ENCODE measurements at regions not wholly inside any gene's neighbourhood (a gene's known extent, or its start where the extent isn't known, plus 50 kb on each side); places are given as distances from the start of the nearest gene placed in this dataset.

DNA sequence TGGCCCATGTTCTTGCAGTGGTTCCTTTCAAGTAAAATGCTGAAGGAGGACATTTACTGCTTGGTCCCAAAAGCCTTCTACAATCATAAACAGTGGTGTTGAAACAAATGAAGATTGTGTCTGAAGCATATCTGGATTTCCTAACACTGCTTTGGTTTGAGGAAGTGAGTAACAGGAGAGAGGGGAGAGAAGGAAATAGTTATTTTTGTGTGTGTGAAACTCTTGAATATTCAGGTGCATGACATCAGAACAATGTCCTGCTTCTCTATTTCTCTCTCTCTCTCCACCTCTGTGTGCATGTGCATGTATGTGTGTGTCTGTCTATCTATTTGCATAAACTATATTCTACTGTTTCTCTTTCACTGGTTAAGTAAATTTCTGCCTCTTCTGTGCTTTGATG lies 61.4 kb upstream of the TNFSF18 start:
- TF ChIP-seq, protein P1, sequence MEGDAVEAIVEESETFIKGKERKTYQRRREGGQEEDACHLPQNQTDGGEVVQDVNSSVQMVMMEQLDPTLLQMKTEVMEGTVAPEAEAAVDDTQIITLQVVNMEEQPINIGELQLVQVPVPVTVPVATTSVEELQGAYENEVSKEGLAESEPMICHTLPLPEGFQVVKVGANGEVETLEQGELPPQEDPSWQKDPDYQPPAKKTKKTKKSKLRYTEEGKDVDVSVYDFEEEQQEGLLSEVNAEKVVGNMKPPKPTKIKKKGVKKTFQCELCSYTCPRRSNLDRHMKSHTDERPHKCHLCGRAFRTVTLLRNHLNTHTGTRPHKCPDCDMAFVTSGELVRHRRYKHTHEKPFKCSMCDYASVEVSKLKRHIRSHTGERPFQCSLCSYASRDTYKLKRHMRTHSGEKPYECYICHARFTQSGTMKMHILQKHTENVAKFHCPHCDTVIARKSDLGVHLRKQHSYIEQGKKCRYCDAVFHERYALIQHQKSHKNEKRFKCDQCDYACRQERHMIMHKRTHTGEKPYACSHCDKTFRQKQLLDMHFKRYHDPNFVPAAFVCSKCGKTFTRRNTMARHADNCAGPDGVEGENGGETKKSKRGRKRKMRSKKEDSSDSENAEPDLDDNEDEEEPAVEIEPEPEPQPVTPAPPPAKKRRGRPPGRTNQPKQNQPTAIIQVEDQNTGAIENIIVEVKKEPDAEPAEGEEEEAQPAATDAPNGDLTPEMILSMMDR (IDR thresholded peaks at IDR 0.05; ENCODE audit: insufficient read depth, low read length), result no peak
- TF ChIP-seq SPI1 (IDR thresholded peaks at IDR 0.05; ENCODE audit: borderline replicate concordance, low read depth) (peak; percentile 95), POLR2AphosphoS5 (IDR thresholded peaks at IDR 0.05; ENCODE audit: low read depth) (no peak)

Measured in HL-60 (cell line).